Colon (tissue), 2 donors: ENCODE measurements at regions not wholly inside any gene's neighbourhood (a gene's known extent, or its start where the extent isn't known, plus 50 kb on each side); places are given as distances from the start of the nearest gene placed in this dataset.

Experiments
- FAIRE-seq: peaks from 2 replicates; lab custom pipeline; 2012; peaks lifted over from hg19 to GRCh38; lab: Jason Lieb, UNC
- donor health status: control.
- donor health status: control.

GRCh38 chr21:39105341-39105765 is 77.9 kb downstream of the PSMG1 start:
- no peak for FAIRE-seq

DNA sequence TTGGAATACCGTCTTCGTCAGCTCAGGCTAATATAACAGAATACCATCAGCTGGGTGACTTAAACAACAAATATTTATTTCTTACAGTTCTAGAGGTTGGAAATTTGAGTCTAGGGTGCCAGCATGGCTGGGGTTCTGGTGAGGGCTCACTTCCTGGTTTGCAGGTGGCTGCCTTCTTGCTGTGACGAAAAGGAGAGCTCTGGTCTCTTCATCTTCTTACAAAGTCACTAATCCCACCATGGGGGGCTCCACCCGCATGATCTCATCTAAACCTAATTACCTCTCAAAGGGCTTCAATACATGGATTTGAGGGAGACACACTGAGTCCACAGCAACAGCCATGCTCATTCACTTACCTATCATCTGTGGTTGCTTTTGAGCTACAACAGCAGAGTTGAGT is 78.3 kb downstream of the PSMG1 start:
- no peak for FAIRE-seq

GRCh38 chr21:39103689-39104088 is 79.6 kb downstream of the PSMG1 start:
- FAIRE-seq, result no peak

DNA sequence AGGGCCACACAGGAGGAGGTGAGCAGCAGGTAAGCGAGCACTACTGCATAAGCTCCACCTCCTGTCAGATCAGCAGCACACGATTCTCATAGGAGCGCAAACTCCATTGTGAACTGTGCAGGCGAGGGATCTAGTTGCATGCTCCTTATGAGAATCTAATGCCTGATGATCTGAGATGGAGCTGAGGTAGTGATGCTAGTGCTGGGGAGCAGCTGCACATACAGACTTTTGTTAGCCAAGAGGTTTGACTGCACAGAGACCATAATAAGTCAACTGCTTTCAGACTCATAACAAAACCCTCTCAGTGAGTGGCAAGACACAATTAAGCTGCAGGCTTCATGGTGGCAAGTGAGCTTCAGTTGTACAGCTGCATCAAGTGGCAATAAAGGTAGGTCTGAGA is 83.4 kb downstream of the PSMG1 start:
- no peak for FAIRE-seq

- FAIRE-seq, result no peak
Observed at GRCh38 chr21:39098696-39099200, 84.5 kb downstream of the PSMG1 start.

GRCh38 chr21:39097981-39098380 is 85.3 kb downstream of the PSMG1 start:
- no peak for FAIRE-seq

DNA sequence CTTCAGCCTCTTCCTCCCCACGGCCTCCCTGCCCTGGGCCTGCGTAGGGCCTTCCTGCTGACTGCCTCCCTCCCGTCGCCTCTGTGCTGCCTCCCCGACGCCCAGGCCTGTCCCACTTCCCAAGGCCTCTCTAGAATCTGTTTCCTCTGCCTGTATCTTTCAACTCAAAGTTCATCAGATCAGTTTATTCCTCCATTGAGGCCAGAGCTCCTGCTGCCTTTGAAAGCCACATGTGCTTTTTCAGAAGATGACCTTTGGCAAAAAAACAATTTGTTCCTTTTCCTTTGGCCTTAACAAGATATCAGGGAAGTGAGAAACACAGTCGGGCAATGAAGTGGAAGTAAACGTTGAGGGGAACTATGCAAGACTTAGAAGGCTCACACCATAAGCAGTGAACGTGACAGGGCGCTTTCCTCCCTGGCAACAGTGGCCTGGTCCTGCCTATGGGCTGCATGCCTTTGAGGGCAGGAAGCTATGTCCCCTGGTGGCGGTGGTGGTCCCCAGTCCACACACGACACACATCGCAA is 85.9 kb downstream of the PSMG1 start:
- no peak for FAIRE-seq

DNA sequence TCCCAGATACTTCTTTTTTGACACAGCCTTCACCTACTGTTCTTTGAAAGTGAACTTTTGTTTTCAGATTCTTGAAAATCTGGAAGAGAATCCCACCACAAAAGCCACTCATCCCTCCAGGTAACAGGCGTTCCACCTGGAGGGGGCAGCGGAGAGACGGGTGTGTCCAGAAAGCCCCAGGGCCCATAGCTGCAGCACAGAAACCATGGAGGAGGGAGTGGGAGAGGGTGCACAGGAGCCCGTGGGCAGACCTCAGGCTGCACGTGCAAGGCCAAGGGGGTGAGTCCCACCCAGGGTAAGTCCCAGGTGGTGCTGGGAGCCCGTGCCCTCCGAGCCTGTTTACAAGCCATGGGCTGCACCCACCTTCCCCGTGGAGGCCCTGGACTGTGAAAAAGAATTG is 86.5 kb downstream of the PSMG1 start:
- no peak for FAIRE-seq

- no peak for FAIRE-seq
Observed at GRCh38 chr21:39095681-39096080, 87.6 kb downstream of the PSMG1 start.

DNA sequence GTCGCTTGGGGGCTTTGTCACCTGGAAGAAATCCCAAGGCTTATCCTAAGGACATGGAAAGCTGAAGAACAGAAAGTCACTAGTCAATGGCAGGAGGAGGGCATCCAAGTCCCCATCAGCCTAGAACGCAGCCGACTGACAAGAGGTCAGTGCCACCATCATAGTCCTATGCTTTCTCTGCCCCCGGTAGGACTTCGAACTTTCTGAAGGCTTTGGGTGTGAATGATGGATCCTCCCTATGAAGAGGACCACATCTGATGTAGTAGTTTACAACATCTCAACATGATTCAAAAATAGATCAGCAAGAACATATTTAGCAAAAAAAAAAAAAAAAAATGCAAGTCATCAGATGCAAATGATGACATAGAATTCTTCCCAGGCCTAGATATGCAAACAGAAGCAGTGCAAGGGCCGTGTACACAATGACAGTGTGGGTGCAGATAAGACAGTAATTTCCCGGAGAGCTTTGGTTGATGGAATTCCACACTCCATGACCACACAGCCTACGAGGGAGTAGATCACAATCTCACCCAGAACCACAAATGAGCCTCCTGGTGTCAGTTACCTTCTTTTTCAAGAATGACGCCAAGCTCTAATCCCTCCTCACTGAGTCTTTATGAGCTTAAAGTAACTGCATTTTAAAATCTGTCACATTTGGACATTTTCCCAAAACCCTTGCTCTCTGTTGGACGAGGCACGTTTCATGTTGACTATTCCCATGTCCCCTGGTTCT is 88.2 kb downstream of the PSMG1 start:
- FAIRE-seq, result no peak

DNA sequence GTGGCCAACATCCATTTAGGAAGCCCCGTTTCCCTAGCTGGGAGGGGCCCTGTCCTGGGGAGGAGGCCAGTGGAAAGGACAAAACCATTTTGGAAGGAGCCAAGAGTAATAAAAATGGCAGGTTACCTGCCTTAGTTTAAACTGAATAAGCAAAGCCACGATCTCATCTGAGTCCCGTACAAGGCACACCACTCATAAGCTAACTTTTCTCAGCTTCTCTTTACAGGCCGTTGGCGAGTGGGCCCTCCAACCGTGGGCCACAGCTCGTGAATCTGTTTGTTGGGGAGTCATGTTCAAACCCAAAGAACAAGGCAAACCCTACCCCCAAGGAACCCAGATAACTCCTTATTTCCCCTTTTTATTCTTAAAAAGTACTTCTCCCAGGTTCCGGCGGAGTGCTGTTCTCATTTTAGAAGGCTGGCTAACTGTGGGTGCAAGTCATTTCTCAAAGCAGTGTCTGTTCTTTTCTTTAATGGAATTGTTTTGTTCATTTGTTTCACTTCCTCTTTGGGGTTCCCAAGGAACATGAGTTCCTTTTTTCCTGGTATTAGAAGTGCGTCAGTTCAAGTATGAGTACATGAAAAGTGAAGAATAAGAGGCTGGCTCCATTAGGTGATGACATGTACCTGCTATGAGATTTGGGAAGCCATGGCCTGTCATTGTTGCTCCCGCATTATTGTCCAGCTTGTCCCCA is 89.0 kb downstream of the PSMG1 start:
- FAIRE-seq, result no peak

DNA sequence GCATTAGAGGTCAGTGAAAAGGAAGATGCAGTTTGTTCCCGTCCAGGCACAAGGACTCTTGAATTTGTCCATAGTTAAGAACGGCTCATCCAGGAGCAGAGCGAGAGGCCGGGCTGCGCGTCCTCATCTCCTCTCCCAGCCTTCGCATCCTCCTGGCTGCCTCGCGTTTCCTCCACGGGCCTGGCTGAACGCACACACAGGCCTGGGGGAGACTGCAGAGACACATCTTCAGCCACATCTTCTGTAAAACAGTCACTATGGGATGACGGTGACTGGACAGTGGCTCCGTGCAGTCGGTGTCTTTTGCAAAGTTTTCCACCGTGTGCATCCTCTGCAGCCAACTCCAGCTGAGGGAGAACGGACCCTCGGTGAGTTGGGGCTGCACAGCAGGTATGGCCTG is 89.7 kb downstream of the PSMG1 start:
- FAIRE-seq, result no peak

DNA sequence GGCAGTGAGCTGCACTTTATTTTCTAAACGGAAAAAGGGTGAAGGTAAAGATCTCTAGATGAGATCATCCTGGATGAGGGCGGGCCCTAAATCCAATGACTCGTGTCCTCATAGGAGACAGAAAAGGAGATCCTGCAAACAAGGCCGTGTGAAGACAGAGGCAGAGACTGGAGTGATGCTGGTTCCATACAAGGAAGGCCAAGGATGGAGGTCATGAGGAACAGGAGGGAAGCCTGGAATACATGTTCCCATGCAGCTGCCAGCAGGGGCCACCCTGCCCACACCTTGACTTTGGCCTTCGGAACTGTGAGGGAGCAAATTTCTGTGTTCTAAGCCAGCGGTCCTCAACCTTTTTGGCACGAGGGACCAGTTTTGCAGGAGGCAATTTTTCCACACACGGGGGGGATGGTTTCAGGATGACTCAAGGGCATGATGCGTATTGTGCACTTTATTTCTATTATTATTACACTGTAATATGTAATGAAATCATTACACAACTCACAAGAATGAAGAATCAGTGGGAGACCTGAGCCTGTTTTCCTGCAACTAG is 94.3 kb downstream of the PSMG1 start:
- no peak for FAIRE-seq

DNA sequence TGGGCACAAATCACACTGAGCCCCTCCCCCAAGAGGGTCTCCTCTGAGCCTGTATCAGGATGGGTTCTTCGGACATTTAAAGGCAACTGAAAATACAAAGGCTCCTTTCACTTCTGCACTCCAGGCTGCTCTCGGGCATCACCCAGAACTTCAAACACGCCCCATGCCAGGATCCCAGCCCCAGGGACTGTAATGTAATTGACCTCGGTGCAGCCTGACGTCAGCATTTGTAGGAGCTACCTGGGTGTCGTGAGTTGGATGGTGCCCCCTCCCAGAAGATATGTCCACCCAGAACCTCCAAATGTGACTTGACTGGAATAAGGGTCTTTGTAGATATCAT is 95.2 kb downstream of the PSMG1 start:
- no peak for FAIRE-seq

- FAIRE-seq, result no peak
Observed at GRCh38 chr21:39087238-39088030, 95.8 kb downstream of the PSMG1 start.

DNA sequence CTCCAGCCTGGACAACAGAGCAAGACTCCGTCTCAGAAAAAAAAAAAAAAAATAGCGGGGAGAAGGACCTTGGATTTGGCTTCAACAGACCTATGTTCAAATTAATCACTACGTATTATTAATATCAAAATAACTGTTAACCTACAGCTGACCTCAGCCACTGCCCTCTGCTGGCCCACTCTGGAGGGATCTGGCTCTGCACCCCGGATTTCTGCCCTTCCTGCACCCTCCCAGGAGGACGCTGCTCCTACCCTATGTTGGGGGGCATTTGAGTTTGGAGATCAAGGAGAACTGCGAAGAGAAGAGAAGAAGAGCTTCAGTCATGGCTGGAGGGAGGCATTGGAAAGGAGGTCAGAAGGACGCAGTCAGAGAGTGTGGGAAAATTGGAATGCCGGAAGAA is 96.7 kb downstream of the PSMG1 start:
- FAIRE-seq, result no peak

DNA sequence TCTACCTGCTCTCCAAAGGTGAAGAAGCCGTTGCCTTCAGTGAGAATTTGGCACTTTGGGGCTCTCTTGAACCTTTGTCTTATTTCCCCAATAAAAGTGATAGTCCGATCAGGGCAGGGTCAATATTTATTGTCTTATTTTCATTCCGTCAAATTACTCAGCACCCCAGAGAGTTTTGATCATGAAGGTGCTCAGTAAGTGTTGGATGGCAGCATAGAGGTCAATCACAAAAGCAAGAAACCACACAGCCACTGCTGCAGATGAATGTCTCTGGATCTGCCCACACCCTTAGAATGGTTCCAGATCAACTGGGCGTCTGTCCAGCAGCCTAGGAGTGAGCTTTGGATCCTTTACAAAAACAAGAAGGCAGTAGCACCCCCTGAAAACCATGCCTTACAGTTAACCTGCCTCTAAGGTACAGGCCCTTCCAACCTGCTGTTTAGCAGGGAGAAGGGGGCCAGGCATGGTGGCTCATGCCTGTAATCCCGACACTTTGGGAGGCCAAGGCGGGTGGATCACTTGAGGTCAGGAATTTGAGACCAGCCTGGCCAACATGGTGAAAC is 97.3 kb downstream of the PSMG1 start:
- FAIRE-seq, result no peak

DNA sequence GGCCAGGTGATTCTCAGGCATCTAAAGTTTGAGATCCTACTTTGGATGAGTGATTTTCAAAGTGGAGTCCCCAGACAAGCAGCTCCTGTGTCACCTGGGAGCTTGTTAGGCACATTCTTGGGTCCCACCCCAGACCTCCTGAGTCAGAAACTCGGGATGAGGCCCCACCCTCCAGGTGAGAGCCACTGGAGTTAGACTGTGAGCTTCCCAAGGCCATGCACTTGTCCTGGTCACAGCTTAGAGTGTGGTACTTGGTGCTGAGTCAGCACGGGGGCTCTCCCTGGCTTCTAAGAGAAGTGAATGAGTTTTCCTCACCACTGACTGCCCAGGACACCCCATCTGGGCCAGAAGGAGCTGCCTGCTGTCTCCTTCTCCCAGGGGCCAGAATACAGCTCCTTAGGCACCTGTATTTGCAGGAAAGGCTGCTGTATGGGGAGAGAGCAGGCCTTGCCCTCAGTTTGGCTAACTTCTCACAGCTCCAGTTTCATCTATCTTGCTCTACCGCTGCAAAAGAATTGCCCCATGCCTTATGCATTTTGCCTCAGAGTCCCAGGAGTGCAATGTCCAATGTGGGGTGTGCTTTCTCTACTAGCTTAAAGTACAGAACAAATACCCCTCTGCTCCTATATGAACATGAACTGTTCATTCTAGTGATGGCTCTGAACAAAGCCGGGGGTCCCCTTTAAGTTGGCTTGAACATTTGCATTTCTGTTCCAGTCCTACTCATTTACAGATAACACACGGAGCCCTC is 98.1 kb downstream of the PSMG1 start:
- no peak for FAIRE-seq

GRCh38 chr21:39084073-39084472 is 99.2 kb downstream of the PSMG1 start:
- no peak for FAIRE-seq

DNA sequence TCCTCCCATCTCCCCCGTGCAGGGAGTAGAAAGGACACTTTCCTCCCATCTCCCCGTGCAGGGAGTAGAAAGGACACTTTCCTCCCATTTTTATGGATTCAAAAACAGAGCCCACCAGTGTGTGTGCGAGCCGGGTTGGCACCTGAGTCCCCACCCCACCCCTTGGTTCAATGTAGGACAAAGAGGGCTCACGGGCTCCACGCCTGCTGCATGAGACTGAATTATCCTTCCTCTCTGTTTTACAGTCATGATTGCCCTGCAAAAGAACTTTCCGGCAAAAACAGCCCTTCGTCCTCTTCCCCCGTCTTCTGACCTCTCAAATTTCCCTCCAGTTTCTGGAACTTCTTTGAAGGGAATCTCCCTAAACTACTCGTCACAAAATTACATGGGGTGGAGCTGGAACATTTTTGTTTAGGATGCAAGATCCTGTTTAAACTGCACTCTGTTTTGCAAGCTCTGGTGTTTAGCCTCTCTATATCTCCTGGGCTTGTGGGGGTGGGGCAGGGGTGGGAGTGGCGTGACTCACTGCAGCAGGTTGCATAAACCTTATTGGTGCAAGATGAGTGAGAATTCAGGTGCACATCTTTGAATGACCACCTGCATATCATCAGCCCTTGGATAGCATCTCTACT is 99.8 kb downstream of the PSMG1 start:
- FAIRE-seq, result no peak
